SU-DHL-6 (cell line): ENCODE measurements at regions not wholly inside any gene's neighbourhood (a gene's known extent, or its start where the extent isn't known, plus 50 kb on each side); places are given as distances from the start of the nearest gene placed in this dataset.

Experiments
- H2AFZ ChIP-seq: fragments of 200-600 bp; sonication (generic); 2 replicates; pipeline ENCODE4 v1.6.1; 2014; ENCODE audit warnings: low read depth, mild to moderate bottlenecking, moderate library complexity, mixed read lengths, antibody characterized with exemption, low read length; ENCODE audit not compliant: severe bottlenecking
- H3F3A ChIP-seq: fragments of 200-600 bp; shearing (Covaris generic); 2 replicates; pipeline ENCODE4 v1.6.0; 2016; ENCODE audit warnings: antibody characterized with exemption, mild to moderate bottlenecking; ENCODE audit not compliant: insufficient read depth
- H3K27ac ChIP-seq: fragments of 200-600 bp; sonication (generic); 2 replicates; pipeline ENCODE4 v1.5.1; 2016; ENCODE audit warnings: low read depth, mild to moderate bottlenecking, low read length, moderate library complexity, mixed read lengths
- H3K27me3 ChIP-seq: fragments of 200-600 bp; sonication (generic), shearing (Covaris generic); 2 replicates; pipeline ENCODE4 v1.6.0; 2014; ENCODE audit warnings: mild to moderate bottlenecking, low read length
- H3K36me3 ChIP-seq: fragments of 200-600 bp; sonication (generic); 2 replicates; pipeline ENCODE4 v1.6.1; 2014; ENCODE audit warnings: mild to moderate bottlenecking, low read length, mixed read lengths
- H3K4me2 ChIP-seq: fragments of 300-600, 200-600 bp; shearing (Covaris generic), sonication (generic); 2 replicates; pipeline ENCODE4 v1.6.0; 2014; ENCODE audit warnings: low read length, low read depth, mild to moderate bottlenecking; ENCODE audit not compliant: poor library complexity, severe bottlenecking
- H3K4me3 ChIP-seq: fragments of 200-600 bp; sonication (generic); 2 replicates; pipeline ENCODE4 v1.5.1; 2014; ENCODE audit warnings: antibody characterized with exemption, low read length, mild to moderate bottlenecking, mixed read lengths; ENCODE audit not compliant: insufficient read depth, poor library complexity, severe bottlenecking
- H3K79me2 ChIP-seq: fragments of 200-600 bp; sonication (generic); 2 replicates; pipeline ENCODE4 v1.6.1; 2014; ENCODE audit warnings: mild to moderate bottlenecking, low read length, moderate library complexity; ENCODE audit not compliant: insufficient read depth
- H3K9ac ChIP-seq: fragments of 200-600 bp; sonication (generic); 2 replicates; pipeline ENCODE4 v1.7.0; 2014; ENCODE audit warnings: mild to moderate bottlenecking, low read length
- H3K9me2 ChIP-seq: fragments of 200-600 bp; sonication (generic); replicated peaks from 2 replicates; pipeline ENCODE4 v1.6.1; 2014; ENCODE audit warnings: low read length; ENCODE audit not compliant: insufficient read depth
- H3K9me3 ChIP-seq: fragments of 200-600 bp; sonication (generic); 2 replicates; pipeline ENCODE4 v1.6.1; 2014; ENCODE audit warnings: low read length, mixed read lengths; ENCODE audit not compliant: insufficient read depth
- H4K20me1 ChIP-seq: fragments of 200-600 bp; sonication (generic); 2 replicates; pipeline ENCODE4 v1.6.1; 2014; ENCODE audit warnings: low read depth, mild to moderate bottlenecking, antibody characterized with exemption, low read length, moderate library complexity, mixed read lengths
- CTCF ChIP-seq: fragments of 200-600 bp; sonication (generic); IDR thresholded peaks from one replicate; pipeline ENCODE4 v1.5.1; 2017; ENCODE audit warnings: antibody characterized with exemption, mild to moderate bottlenecking, low read length, moderate library complexity; ENCODE audit not compliant: insufficient read depth, poor library complexity, severe bottlenecking
- EZH2phosphoT487 ChIP-seq: fragments of 200-600 bp; sonication (generic), shearing (Covaris generic); conservative IDR thresholded peaks from 2 replicates; pipeline ENCODE4 v1.6.1; 2018; ENCODE audit warnings: mild to moderate bottlenecking, antibody characterized with exemption, low read length, moderate library complexity, mixed read lengths

- Histone ChIP-seq H2AFZ (no peak overlapping the region), H3K27me3 (no peaks in the 10 kb centered on the region), H3K4me3 (no peak overlapping the region), H3K9ac (no peak overlapping the region), H3K36me3 (no peaks in the 10 kb centered on the region), H4K20me1 (no peaks in the 10 kb centered on the region), H3K4me2 (no peak overlapping the region), H3K79me2 (no peaks in the 10 kb centered on the region), H3K27ac (no peak overlapping the region), H3K9me3 (no peaks in the 10 kb centered on the region), H3K9me2 (no peaks in the 10 kb centered on the region), H3F3A (no peaks in the 10 kb centered on the region; the same call in 1 of the 2 replicates)
- TF ChIP-seq CTCF (no peak), EZH2phosphoT487 (no peak)
Measured at GRCh38 chr14:100386846-100387245, 63.7 kb downstream of the SLC25A47 start.

- TF ChIP-seq CTCF (no peak), EZH2phosphoT487 (no peak)
- Histone ChIP-seq H2AFZ (no peak overlapping the region), H3K9me2 (no peaks in the 10 kb centered on the region), H3F3A (no peaks in the 10 kb centered on the region; the same call in 1 of the 2 replicates), H3K9ac (no peak overlapping the region), H3K9me3 (no peaks in the 10 kb centered on the region), H3K4me3 (no peak overlapping the region), H3K36me3 (no peaks in the 10 kb centered on the region), H4K20me1 (no peaks in the 10 kb centered on the region), H3K27me3 (no peaks in the 10 kb centered on the region), H3K27ac (no peak overlapping the region), H3K4me2 (no peak overlapping the region), H3K79me2 (no peaks in the 10 kb centered on the region)
Measured at GRCh38 chr14:100387450-100387849, 64.3 kb downstream of the SLC25A47 start.

GRCh38 chr14:100388103-100389054, 65.2 kb downstream of the SLC25A47 start:
- no peaks in the 10 kb centered on the region for H4K20me1 ChIP-seq
- no peak overlapping the region for H3K9ac ChIP-seq
- H3K9me3 ChIP-seq: no peaks in the 10 kb centered on the region

More at GRCh38 chr14:100388103-100389054, 65.2 kb downstream of the SLC25A47 start:
- Histone ChIP-seq H3K36me3 (no peaks in the 10 kb centered on the region), H3K4me3 (no peak overlapping the region), H3K79me2 (no peaks in the 10 kb centered on the region), H3F3A (no peaks in the 10 kb centered on the region; the same call in 1 of the 2 replicates), H3K9me2 (no peaks in the 10 kb centered on the region), H3K27ac (no peak overlapping the region), H3K27me3 (no peaks in the 10 kb centered on the region), H3K4me2 (no peak overlapping the region), H2AFZ (no peak overlapping the region)
- TF ChIP-seq EZH2phosphoT487 (no peak), CTCF (no peak)
